ENCODE measurements at regions not wholly inside any gene's neighbourhood (a gene's known extent, or its start where the extent isn't known, plus 50 kb on each side); places are given as distances from the start of the nearest gene placed in this dataset.

DNA sequence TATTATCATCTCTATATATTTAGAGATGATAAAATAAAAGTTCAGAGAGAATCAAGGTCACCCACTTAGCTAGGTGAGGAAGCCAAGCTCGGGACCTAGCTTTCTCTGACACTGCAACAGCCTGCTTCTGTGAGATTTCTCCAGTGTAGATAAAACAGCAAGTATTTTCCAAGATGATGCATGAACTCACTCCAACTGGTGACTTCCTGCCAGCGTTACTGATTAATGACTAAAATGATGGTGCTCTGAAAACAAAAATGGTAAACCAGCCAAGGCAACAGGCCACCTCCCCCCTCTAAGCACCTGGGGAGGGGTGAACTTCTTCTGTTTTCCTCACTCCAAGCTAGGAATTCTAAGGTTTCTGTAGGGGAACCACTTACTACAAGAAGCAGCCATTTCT, 510.2 kb upstream of the ID2 start:
- no peak for DNase-seq
- H3K9me2 ChIP-seq (replicated peaks; ENCODE audit: insufficient read depth, low read length), result no peaks in the 10 kb centered on the region
- no peaks in the 10 kb centered on the region for H4K20me1 ChIP-seq (ENCODE audit: insufficient read depth, low read depth, low read length)
- peak overlapping the region; percentile 58 for H3K4me2 ChIP-seq (ENCODE audit: low read depth, low read length, poor library complexity, severe bottlenecking)
- no peak overlapping the region for H2AFZ ChIP-seq (ENCODE audit: low read length)
- H3K27me3 ChIP-seq (ENCODE audit: low read length), result no peaks in the 10 kb centered on the region
- peaks cover 32% of the 10 kb centered on the region for H3K4me1 ChIP-seq (ENCODE audit: low read length)
- no peak overlapping the region for H3K9ac ChIP-seq (ENCODE audit: low read length)
- H3K36me3 ChIP-seq (ENCODE audit: insufficient read depth, low read length), result no peaks in the 10 kb centered on the region
- H3K4me3 ChIP-seq (ENCODE audit: low read length), result no peak overlapping the region
- H3K79me2 ChIP-seq (ENCODE audit: low read length), result no peaks in the 10 kb centered on the region
- no peak overlapping the region for H3K27ac ChIP-seq (ENCODE audit: low read length)
- no peaks in the 10 kb centered on the region for H3K9me3 ChIP-seq (ENCODE audit: low read length)

DNA sequence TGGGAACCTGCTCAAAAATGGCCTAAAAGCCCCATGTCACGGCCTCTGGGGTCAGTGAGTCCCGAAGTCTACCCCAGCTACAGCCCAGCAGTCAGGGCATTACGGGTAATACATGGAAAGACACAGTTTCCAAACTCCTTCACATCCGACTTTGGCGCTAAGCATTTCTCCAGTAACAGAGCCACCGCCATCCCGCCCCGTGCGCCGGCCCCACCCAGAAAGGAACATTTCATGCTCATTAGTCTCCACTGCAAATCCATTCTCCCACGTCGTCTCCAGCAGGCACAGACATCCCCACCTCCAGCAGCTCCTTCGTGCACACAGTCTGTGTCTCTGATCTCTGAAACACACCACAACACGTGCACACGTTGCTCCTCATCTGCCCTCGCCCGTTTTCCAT, 509.2 kb upstream of the ID2 start:
- DNase-seq, result no peak
- H4K20me1 ChIP-seq (ENCODE audit: insufficient read depth, low read depth, low read length), result no peaks in the 10 kb centered on the region
- no peak overlapping the region for H3K27ac ChIP-seq (ENCODE audit: low read length)
- H3K9me2 ChIP-seq (replicated peaks; ENCODE audit: insufficient read depth, low read length), result no peaks in the 10 kb centered on the region
- H3K9me3 ChIP-seq (ENCODE audit: low read length), result no peaks in the 10 kb centered on the region
- H3K9ac ChIP-seq (ENCODE audit: low read length), result no peak overlapping the region
- H3K79me2 ChIP-seq (ENCODE audit: low read length), result no peaks in the 10 kb centered on the region
- H3K4me1 ChIP-seq (ENCODE audit: low read length), result peaks cover 32% of the 10 kb centered on the region
- no peak overlapping the region for H2AFZ ChIP-seq (ENCODE audit: low read length)
- H3K36me3 ChIP-seq (ENCODE audit: insufficient read depth, low read length), result no peaks in the 10 kb centered on the region
- no peaks in the 10 kb centered on the region for H3K27me3 ChIP-seq (ENCODE audit: low read length)
- no peak overlapping the region for H3K4me3 ChIP-seq (ENCODE audit: low read length)
- no peak overlapping the region for H3K4me2 ChIP-seq (ENCODE audit: low read depth, low read length, poor library complexity, severe bottlenecking)

- no peaks in the 10 kb centered on the region for H4K20me1 ChIP-seq (ENCODE audit: insufficient read depth, low read depth, low read length)
- no peaks in the 10 kb centered on the region for H3K79me2 ChIP-seq (ENCODE audit: low read length)
- H3K27ac ChIP-seq (ENCODE audit: low read length), result no peak overlapping the region
- no peak overlapping the region for H3K4me2 ChIP-seq (ENCODE audit: low read depth, low read length, poor library complexity, severe bottlenecking)
- no peak overlapping the region for H3K9ac ChIP-seq (ENCODE audit: low read length)
- no peaks in the 10 kb centered on the region for H3K27me3 ChIP-seq (ENCODE audit: low read length)
- H3K36me3 ChIP-seq (ENCODE audit: insufficient read depth, low read length), result no peaks in the 10 kb centered on the region
- H3K9me2 ChIP-seq (replicated peaks; ENCODE audit: insufficient read depth, low read length), result no peaks in the 10 kb centered on the region
- H3K9me3 ChIP-seq (ENCODE audit: low read length), result no peaks in the 10 kb centered on the region
- no peak overlapping the region for H2AFZ ChIP-seq (ENCODE audit: low read length)
- no peak for DNase-seq
- H3K4me1 ChIP-seq (ENCODE audit: low read length), result peaks cover 21% of the 10 kb centered on the region
- H3K4me3 ChIP-seq (ENCODE audit: low read length), result no peak overlapping the region
These were observed 507.1 kb upstream of the ID2 start for GRCh38 chr2:8174641-8175257.

DNA sequence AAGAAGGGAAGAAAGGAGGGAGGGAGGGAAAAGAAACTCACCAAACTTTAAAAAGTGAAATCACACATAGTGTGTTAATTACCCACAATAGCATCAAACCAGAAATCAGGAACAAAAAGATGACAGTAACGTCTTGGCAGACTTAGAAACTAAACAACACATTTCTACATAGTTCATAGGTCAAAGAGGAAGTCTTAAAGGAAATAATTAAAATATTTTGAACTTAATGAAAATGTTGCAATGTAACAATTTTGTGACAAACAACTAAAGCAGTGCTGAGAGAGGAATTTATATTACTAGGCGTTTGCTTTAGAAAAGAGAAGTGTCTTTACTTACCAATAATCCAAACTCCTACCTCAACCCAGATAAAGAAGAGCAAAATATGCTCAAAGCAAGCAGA, 505.0 kb upstream of the ID2 start:
- no peaks in the 10 kb centered on the region for H3K9me3 ChIP-seq (ENCODE audit: low read length)
- H3K36me3 ChIP-seq (ENCODE audit: insufficient read depth, low read length), result no peaks in the 10 kb centered on the region
- DNase-seq, result no peak
- H2AFZ ChIP-seq (ENCODE audit: low read length), result no peak overlapping the region
- H3K4me2 ChIP-seq (ENCODE audit: low read depth, low read length, poor library complexity, severe bottlenecking), result no peak overlapping the region
- H3K9ac ChIP-seq (ENCODE audit: low read length), result no peak overlapping the region
- H3K27me3 ChIP-seq (ENCODE audit: low read length), result no peaks in the 10 kb centered on the region
- no peak overlapping the region for H3K4me3 ChIP-seq (ENCODE audit: low read length)
- H4K20me1 ChIP-seq (ENCODE audit: insufficient read depth, low read depth, low read length), result no peaks in the 10 kb centered on the region
- H3K9me2 ChIP-seq (replicated peaks; ENCODE audit: insufficient read depth, low read length), result no peaks in the 10 kb centered on the region
- H3K27ac ChIP-seq (ENCODE audit: low read length), result no peak overlapping the region
- H3K4me1 ChIP-seq (ENCODE audit: low read length), result no peaks in the 10 kb centered on the region; the same call in 1 of the 2 replicates
- H3K79me2 ChIP-seq (ENCODE audit: low read length), result no peaks in the 10 kb centered on the region

- H3K4me2 ChIP-seq (ENCODE audit: low read depth, low read length, poor library complexity, severe bottlenecking), result no peak overlapping the region
- H2AFZ ChIP-seq (ENCODE audit: low read length), result no peak overlapping the region
- H4K20me1 ChIP-seq (ENCODE audit: insufficient read depth, low read depth, low read length), result no peaks in the 10 kb centered on the region
- H3K79me2 ChIP-seq (ENCODE audit: low read length), result no peaks in the 10 kb centered on the region
- no peaks in the 10 kb centered on the region for H3K27me3 ChIP-seq (ENCODE audit: low read length)
- no peaks in the 10 kb centered on the region for H3K36me3 ChIP-seq (ENCODE audit: insufficient read depth, low read length)
- H3K27ac ChIP-seq (ENCODE audit: low read length), result no peak overlapping the region
- H3K4me1 ChIP-seq (ENCODE audit: low read length), result no peaks in the 10 kb centered on the region; the same call in 1 of the 2 replicates
- no peaks in the 10 kb centered on the region for H3K9me3 ChIP-seq (ENCODE audit: low read length)
- no peak overlapping the region for H3K9ac ChIP-seq (ENCODE audit: low read length)
- H3K4me3 ChIP-seq (ENCODE audit: low read length), result no peak overlapping the region
- no peaks in the 10 kb centered on the region for H3K9me2 ChIP-seq (replicated peaks; ENCODE audit: insufficient read depth, low read length)
- no peak for DNase-seq
These were observed 504.3 kb upstream of the ID2 start for GRCh38 chr2:8177566-8177965.

- Histone ChIP-seq H4K20me1 (ENCODE audit: insufficient read depth, low read depth, low read length) (no peaks in the 10 kb centered on the region), H2AFZ (ENCODE audit: low read length) (no peak overlapping the region), H3K79me2 (ENCODE audit: low read length) (no peaks in the 10 kb centered on the region), H3K9ac (ENCODE audit: low read length) (no peak overlapping the region), H3K9me2 (replicated peaks; ENCODE audit: insufficient read depth, low read length) (no peaks in the 10 kb centered on the region), H3K4me1 (ENCODE audit: low read length) (no peaks in the 10 kb centered on the region; the same call in 1 of the 2 replicates), H3K9me3 (ENCODE audit: low read length) (no peaks in the 10 kb centered on the region), H3K27me3 (ENCODE audit: low read length) (no peaks in the 10 kb centered on the region), H3K4me2 (ENCODE audit: low read depth, low read length, poor library complexity, severe bottlenecking) (no peak overlapping the region), H3K36me3 (ENCODE audit: insufficient read depth, low read length) (no peaks in the 10 kb centered on the region), H3K27ac (ENCODE audit: low read length) (no peak overlapping the region), H3K4me3 (ENCODE audit: low read length) (no peak overlapping the region)
- DNase-seq, result no peak
These were observed 502.9 kb upstream of the ID2 start for GRCh38 chr2:8178911-8179310.

DNA sequence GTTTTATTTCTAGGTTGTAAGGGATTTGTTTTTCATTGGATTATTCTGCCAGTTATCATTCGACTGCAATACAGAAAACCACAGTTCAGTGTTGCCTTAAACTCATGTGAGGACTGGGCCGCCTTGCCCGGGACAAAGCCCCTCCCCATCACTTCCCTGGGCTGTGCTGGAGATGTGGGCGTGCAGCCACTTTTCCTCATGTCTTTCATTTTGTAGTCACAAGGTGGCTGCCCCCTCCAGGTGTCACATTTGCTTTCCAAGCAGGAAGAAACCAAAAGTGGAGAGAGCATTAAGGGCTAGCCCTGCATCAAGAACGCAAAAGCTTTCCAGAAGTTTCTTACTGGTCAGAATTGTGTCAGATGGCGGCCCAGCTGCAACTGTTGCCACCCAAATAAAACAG, 492.5 kb upstream of the ID2 start:
- H3K9ac ChIP-seq (ENCODE audit: low read length), result no peak overlapping the region
- H3K9me3 ChIP-seq (ENCODE audit: low read length), result no peaks in the 10 kb centered on the region
- H4K20me1 ChIP-seq (ENCODE audit: insufficient read depth, low read depth, low read length), result no peaks in the 10 kb centered on the region
- peaks cover 12% of the 10 kb centered on the region for H3K4me1 ChIP-seq (ENCODE audit: low read length)
- no peak for DNase-seq
- no peaks in the 10 kb centered on the region for H3K27me3 ChIP-seq (ENCODE audit: low read length)
- H2AFZ ChIP-seq (ENCODE audit: low read length), result no peak overlapping the region
- H3K27ac ChIP-seq (ENCODE audit: low read length), result no peak overlapping the region
- no peak overlapping the region for H3K4me2 ChIP-seq (ENCODE audit: low read depth, low read length, poor library complexity, severe bottlenecking)
- H3K4me3 ChIP-seq (ENCODE audit: low read length), result no peak overlapping the region
- no peaks in the 10 kb centered on the region for H3K79me2 ChIP-seq (ENCODE audit: low read length)
- no peaks in the 10 kb centered on the region for H3K9me2 ChIP-seq (replicated peaks; ENCODE audit: insufficient read depth, low read length)
- H3K36me3 ChIP-seq (ENCODE audit: insufficient read depth, low read length), result no peaks in the 10 kb centered on the region

DNA sequence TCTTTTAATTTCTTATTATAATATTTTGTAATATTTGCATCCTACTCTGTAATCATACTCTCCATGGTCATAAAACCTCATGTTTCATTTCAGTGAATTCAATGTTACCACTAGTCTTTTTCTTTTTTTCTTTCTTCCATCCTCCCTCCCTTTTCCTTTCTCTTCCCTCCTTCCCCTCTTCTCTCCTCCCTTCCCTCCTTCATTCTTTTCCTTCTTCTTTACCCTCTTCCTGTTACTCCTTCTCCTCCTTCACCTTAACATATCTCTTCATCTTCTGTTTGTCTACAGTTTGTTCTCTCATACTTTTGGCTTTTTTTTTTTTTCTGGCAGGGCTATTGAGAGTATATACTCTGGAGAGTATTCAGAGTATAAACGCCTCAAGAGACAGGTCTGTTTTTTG, 491.6 kb upstream of the ID2 start:
- peaks cover 12% of the 10 kb centered on the region for H3K4me1 ChIP-seq (ENCODE audit: low read length)
- no peak overlapping the region for H3K4me2 ChIP-seq (ENCODE audit: low read depth, low read length, poor library complexity, severe bottlenecking)
- no peak overlapping the region for H3K9ac ChIP-seq (ENCODE audit: low read length)
- no peaks in the 10 kb centered on the region for H3K9me2 ChIP-seq (replicated peaks; ENCODE audit: insufficient read depth, low read length)
- no peaks in the 10 kb centered on the region for H3K9me3 ChIP-seq (ENCODE audit: low read length)
- no peak overlapping the region for H3K4me3 ChIP-seq (ENCODE audit: low read length)
- no peak for DNase-seq
- no peaks in the 10 kb centered on the region for H3K36me3 ChIP-seq (ENCODE audit: insufficient read depth, low read length)
- H3K27me3 ChIP-seq (ENCODE audit: low read length), result no peaks in the 10 kb centered on the region
- no peak overlapping the region for H2AFZ ChIP-seq (ENCODE audit: low read length)
- H4K20me1 ChIP-seq (ENCODE audit: insufficient read depth, low read depth, low read length), result no peaks in the 10 kb centered on the region
- no peaks in the 10 kb centered on the region for H3K79me2 ChIP-seq (ENCODE audit: low read length)
- H3K27ac ChIP-seq (ENCODE audit: low read length), result no peak overlapping the region

GRCh38 chr2:8191427-8191826, 490.4 kb upstream of the ID2 start:
- no peaks in the 10 kb centered on the region for H3K9me3 ChIP-seq (ENCODE audit: low read length)
- no peaks in the 10 kb centered on the region for H3K27me3 ChIP-seq (ENCODE audit: low read length)
- H2AFZ ChIP-seq (ENCODE audit: low read length), result no peak overlapping the region
- H3K79me2 ChIP-seq (ENCODE audit: low read length), result no peaks in the 10 kb centered on the region
- H3K36me3 ChIP-seq (ENCODE audit: insufficient read depth, low read length), result no peaks in the 10 kb centered on the region
- H3K4me3 ChIP-seq (ENCODE audit: low read length), result no peak overlapping the region
- H3K4me1 ChIP-seq (ENCODE audit: low read length), result peaks cover 12% of the 10 kb centered on the region
- H3K27ac ChIP-seq (ENCODE audit: low read length), result no peak overlapping the region
- H4K20me1 ChIP-seq (ENCODE audit: insufficient read depth, low read depth, low read length), result no peaks in the 10 kb centered on the region
- no peaks in the 10 kb centered on the region for H3K9me2 ChIP-seq (replicated peaks; ENCODE audit: insufficient read depth, low read length)
- no peak overlapping the region for H3K9ac ChIP-seq (ENCODE audit: low read length)
- no peak for DNase-seq
- no peak overlapping the region for H3K4me2 ChIP-seq (ENCODE audit: low read depth, low read length, poor library complexity, severe bottlenecking)

Measured in Karpas-422 (cell line).